ENCODE measurements at regions not wholly inside any gene's neighbourhood (a gene's known extent, or its start where the extent isn't known, plus 50 kb on each side); places are given as distances from the start of the nearest gene placed in this dataset.

DNA sequence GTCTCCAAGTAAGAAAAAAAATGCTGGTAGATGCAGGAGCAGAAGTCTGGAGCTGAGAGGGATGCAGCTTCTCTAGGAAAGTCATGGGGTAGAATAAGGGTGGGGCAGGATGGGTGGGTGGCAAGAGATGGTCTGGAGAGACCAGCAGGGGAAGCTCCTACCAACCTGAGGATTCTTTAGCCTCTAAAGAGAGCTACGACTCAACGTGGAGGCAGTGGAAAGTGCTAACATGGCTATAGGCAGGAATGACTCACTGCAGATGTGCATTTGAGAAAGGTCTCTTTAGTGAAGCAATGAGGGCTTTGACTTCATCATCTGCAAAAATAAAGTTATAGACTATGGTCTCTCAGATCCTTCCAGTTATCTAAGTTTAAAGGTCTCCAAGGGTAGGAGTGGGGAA lies 722.8 kb upstream of the RAB6C start:
- H3K4me3 ChIP-seq, result no peak overlapping the region
- H3K9me2 ChIP-seq (ENCODE audit: insufficient read depth), result no peaks in the 10 kb centered on the region
- no peaks in the 10 kb centered on the region for H3K27me3 ChIP-seq (ENCODE audit: insufficient read depth, low read depth)
- no peaks in the 10 kb centered on the region for H3K79me2 ChIP-seq (ENCODE audit: low read depth)
- H4K20me1 ChIP-seq (ENCODE audit: insufficient read depth), result no peaks in the 10 kb centered on the region
- no peaks in the 10 kb centered on the region for H3K9me3 ChIP-seq (ENCODE audit: insufficient read depth, low read depth)
- intact Hi-C loops (cut with micrococcal nuclease; ENCODE audit: unreplicated experiment), result no loop called here
- no peak overlapping the region for H3K4me2 ChIP-seq
- no peak for DNase-seq
- no peak overlapping the region for H3K27ac ChIP-seq
- POLR2A ChIA-PET (ENCODE audit: unreplicated experiment), result no interaction called here
- CTCF ChIA-PET, result no interaction called here
- no peak overlapping the region for H2AFZ ChIP-seq
- H3K36me3 ChIP-seq (ENCODE audit: low read depth), result no peaks in the 10 kb centered on the region
- TF ChIP-seq, protein P1, sequence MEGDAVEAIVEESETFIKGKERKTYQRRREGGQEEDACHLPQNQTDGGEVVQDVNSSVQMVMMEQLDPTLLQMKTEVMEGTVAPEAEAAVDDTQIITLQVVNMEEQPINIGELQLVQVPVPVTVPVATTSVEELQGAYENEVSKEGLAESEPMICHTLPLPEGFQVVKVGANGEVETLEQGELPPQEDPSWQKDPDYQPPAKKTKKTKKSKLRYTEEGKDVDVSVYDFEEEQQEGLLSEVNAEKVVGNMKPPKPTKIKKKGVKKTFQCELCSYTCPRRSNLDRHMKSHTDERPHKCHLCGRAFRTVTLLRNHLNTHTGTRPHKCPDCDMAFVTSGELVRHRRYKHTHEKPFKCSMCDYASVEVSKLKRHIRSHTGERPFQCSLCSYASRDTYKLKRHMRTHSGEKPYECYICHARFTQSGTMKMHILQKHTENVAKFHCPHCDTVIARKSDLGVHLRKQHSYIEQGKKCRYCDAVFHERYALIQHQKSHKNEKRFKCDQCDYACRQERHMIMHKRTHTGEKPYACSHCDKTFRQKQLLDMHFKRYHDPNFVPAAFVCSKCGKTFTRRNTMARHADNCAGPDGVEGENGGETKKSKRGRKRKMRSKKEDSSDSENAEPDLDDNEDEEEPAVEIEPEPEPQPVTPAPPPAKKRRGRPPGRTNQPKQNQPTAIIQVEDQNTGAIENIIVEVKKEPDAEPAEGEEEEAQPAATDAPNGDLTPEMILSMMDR (conservative IDR thresholded peaks at IDR 0.05), result no peak
- no peaks in the 10 kb centered on the region for H3F3A ChIP-seq (ENCODE audit: insufficient read depth, low read depth)
- BruUV-seq (replicated peaks), result no TSS peak
- no peaks in the 10 kb centered on the region for H3K4me1 ChIP-seq (replicated peaks; ENCODE audit: insufficient read depth)

GRCh38 chr2:129262934-129263333 lies 716.5 kb upstream of the RAB6C start:
- no peak for DNase-seq
- Histone ChIP-seq H3F3A (ENCODE audit: insufficient read depth, low read depth) (no peaks in the 10 kb centered on the region), H3K9me3 (ENCODE audit: insufficient read depth, low read depth) (no peaks in the 10 kb centered on the region), H3K4me3 (no peak overlapping the region), H3K27me3 (ENCODE audit: insufficient read depth, low read depth) (no peaks in the 10 kb centered on the region), H3K4me2 (no peak overlapping the region), H3K36me3 (ENCODE audit: low read depth) (no peaks in the 10 kb centered on the region), H3K9me2 (ENCODE audit: insufficient read depth) (no peaks in the 10 kb centered on the region), H4K20me1 (ENCODE audit: insufficient read depth) (no peaks in the 10 kb centered on the region), H3K79me2 (ENCODE audit: low read depth) (no peaks in the 10 kb centered on the region), H2AFZ (no peak overlapping the region), H3K4me1 (replicated peaks; ENCODE audit: insufficient read depth) (no peaks in the 10 kb centered on the region), H3K27ac (no peak overlapping the region)
- no peak for TF ChIP-seq EZH2 (IDR thresholded peaks at IDR 0.05; ENCODE audit: low read depth)
- TF ChIP-seq, protein P1 (conservative IDR thresholded peaks at IDR 0.05), result no peak
- intact Hi-C loops (cut with micrococcal nuclease; ENCODE audit: unreplicated experiment), result no loop called here
- ChIA-PET POLR2A (ENCODE audit: unreplicated experiment) (no interaction called here), CTCF (no interaction called here)
- BruUV-seq (replicated peaks), result no TSS peak

DNA sequence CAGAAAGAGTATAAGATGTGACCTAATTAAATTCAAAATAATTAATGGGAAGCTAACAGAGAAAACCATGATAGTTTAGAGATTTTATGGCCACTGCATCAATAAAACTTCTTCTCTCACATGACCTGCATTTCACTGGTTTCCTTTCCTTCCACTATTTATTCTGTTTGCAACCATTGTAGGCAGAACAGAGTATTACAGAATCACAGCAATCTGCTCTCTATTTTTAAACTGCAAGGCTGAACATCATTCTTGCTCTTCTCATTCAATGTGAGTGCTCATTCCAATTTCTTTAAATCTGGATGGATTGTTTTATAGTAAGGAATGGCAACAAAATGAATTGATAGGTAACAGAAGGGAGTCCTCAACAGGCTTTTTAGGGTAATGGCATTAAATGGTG lies 715.5 kb upstream of the RAB6C start:
- BruUV-seq (replicated peaks), result no TSS peak
- TF ChIP-seq, protein P1 (conservative IDR thresholded peaks at IDR 0.05), result no peak
- TF ChIP-seq EZH2 (IDR thresholded peaks at IDR 0.05; ENCODE audit: low read depth), result no peak
- H3K9me2 ChIP-seq (ENCODE audit: insufficient read depth), result no peaks in the 10 kb centered on the region
- no peaks in the 10 kb centered on the region for H3F3A ChIP-seq (ENCODE audit: insufficient read depth, low read depth)
- intact Hi-C loops (cut with micrococcal nuclease; ENCODE audit: unreplicated experiment), result no loop called here
- H3K27me3 ChIP-seq (ENCODE audit: insufficient read depth, low read depth), result no peaks in the 10 kb centered on the region
- DNase-seq, result no peak
- no peaks in the 10 kb centered on the region for H3K79me2 ChIP-seq (ENCODE audit: low read depth)
- no peaks in the 10 kb centered on the region for H3K9me3 ChIP-seq (ENCODE audit: insufficient read depth, low read depth)
- H3K4me1 ChIP-seq (replicated peaks; ENCODE audit: insufficient read depth), result no peaks in the 10 kb centered on the region
- H3K27ac ChIP-seq, result no peak overlapping the region
- H2AFZ ChIP-seq, result no peak overlapping the region
- ChIA-PET CTCF (no interaction called here), POLR2A (ENCODE audit: unreplicated experiment) (no interaction called here)
- no peaks in the 10 kb centered on the region for H4K20me1 ChIP-seq (ENCODE audit: insufficient read depth)
- H3K4me2 ChIP-seq, result no peak overlapping the region
- H3K36me3 ChIP-seq (ENCODE audit: low read depth), result no peaks in the 10 kb centered on the region
- H3K4me3 ChIP-seq, result no peak overlapping the region
